Immature natural killer cell (primary cell): ENCODE measurements at regions not wholly inside any gene's neighbourhood (a gene's known extent, or its start where the extent isn't known, plus 50 kb on each side); places are given as distances from the start of the nearest gene placed in this dataset.
"Not testable (repeated sequence)": the region's sequence is repeated elsewhere in the genome, so short reads cannot be mapped to it uniquely, and the experiment has no call there.

Experiments
- DNase-seq, 3 donors: peaks; one replicate each; pipeline ENCODE4 v3.0.0; 2022; ENCODE audit warnings: mixed read lengths in 1 of 3
- H3K27ac Mint-ChIP-seq, 6 donors: one replicate each; pipeline ENCODE4 v1.8.0; 2020; ENCODE audit warnings: mixed read lengths in 6 of 6, mild to moderate bottlenecking in 5 of 6, inconsistent platforms in 4 of 6, moderate library complexity in 3 of 6
- H3K27me3 Mint-ChIP-seq, 3 donors: one replicate each; pipeline ENCODE4 v1.8.0; 2020 to 2021; ENCODE audit warnings: low read depth in 3 of 3, mild to moderate bottlenecking in 3 of 3, mixed read lengths in 3 of 3, moderate library complexity in 3 of 3, inconsistent platforms in 1 of 3
- H3K36me3 Mint-ChIP-seq, 3 donors: one replicate each; pipeline ENCODE4 v1.8.0; 2020; ENCODE audit warnings: mixed read lengths in 3 of 3, inconsistent platforms in 2 of 3, mild to moderate bottlenecking in 2 of 3
- H3K4me1 Mint-ChIP-seq, 2 donors: one replicate each; pipeline ENCODE4 v1.8.0; 2020; ENCODE audit warnings: inconsistent platforms in 2 of 2, mild to moderate bottlenecking in 2 of 2, mixed read lengths in 2 of 2, moderate library complexity in 1 of 2
- H3K4me3 Mint-ChIP-seq, 5 donors: one replicate each; pipeline ENCODE4 v1.8.0; 2020; ENCODE audit warnings: mild to moderate bottlenecking in 5 of 5, mixed read lengths in 5 of 5, inconsistent platforms in 3 of 5, moderate library complexity in 3 of 5
- H3K9me3 Mint-ChIP-seq, 6 donors: one replicate each; pipeline ENCODE4 v1.8.0; 2020; ENCODE audit warnings: mild to moderate bottlenecking in 6 of 6, mixed read lengths in 6 of 6, inconsistent platforms in 4 of 6, moderate library complexity in 3 of 6

GRCh38 chr5:27769748-27770402 lies 731.5 kb upstream of the CDH9 start:
- no peak overlapping the region for H3K27ac Mint-ChIP-seq
- no peak overlapping the region for H3K4me3 Mint-ChIP-seq
- H3K9me3 Mint-ChIP-seq, result peaks cover 20 to 65% (median 44%) of the 10 kb centered on the region in 6 donors
- no peak for DNase-seq
- peaks cover 0 to 4% (median 1%) of the 10 kb centered on the region in 3 donors for H3K27me3 Mint-ChIP-seq
- H3K36me3 Mint-ChIP-seq, result no peaks in the 10 kb centered on the region
- H3K4me1 Mint-ChIP-seq, result no peaks in the 10 kb centered on the region

DNA sequence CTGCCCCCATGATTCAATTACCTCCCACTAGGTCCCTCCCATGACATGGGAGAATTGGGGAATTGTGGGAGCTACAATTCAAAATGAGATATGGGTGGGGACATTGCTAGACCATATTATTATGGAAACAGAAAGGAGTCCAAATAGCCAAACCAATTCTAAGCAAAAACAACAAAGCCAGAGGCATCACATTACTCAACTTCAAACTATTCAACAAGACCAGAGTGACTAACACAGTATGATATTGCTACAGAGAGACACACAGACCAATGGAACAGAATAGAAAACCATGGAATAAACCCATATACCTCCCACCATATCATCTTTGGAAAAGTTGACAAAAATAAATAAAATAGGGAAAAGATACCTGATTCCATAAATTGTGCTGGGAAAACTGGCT lies 710.5 kb upstream of the CDH9 start:
- no peak overlapping the region for H3K27ac Mint-ChIP-seq
- peaks cover 0 to 2% (median 0%) of the 10 kb centered on the region in 3 donors for H3K27me3 Mint-ChIP-seq
- H3K36me3 Mint-ChIP-seq, result peaks cover 0 to 11% (median 0%) of the 10 kb centered on the region in 3 donors
- H3K4me3 Mint-ChIP-seq, result no peak overlapping the region
- peaks cover 32 to 72% (median 55%) of the 10 kb centered on the region in 6 donors for H3K9me3 Mint-ChIP-seq
- no peak for DNase-seq
- H3K4me1 Mint-ChIP-seq, result no peaks in the 10 kb centered on the region

DNA sequence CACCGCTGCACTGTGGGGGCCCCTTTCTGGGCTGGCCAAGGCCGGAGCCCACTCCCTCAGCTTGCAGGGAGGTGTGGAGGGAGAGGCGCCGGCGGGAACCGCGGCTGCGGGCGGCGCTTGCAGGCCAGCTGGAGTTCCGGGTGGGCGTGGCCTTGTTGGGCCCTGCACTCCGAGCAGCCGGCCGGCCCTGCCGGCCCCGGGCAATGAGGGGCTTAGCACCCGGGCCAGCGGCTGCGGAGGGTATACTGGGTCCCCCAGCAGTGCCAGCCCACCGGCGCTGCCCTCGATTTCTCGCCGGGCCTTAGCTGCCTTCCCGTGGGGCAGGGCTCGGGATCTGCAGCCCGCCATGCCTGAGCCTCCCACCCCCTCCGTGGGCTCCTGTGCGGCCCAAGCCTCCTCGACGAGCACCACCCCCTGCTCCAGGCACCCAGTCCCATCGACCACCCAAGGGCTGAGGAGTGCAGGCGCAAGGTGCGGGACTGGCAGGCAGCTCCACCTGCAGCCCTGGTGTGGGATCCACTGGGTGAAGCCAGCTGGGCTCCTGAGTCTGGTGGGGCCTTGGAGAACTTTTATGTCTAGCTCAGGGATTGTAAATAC lies 705.1 kb upstream of the CDH9 start:
- H3K27ac Mint-ChIP-seq, DNase-seq, H3K4me1 Mint-ChIP-seq, H3K27me3 Mint-ChIP-seq, H3K4me3 Mint-ChIP-seq: not testable (repeated sequence)
- H3K36me3 Mint-ChIP-seq, result peaks cover 0 to 11% (median 4%) of the 10 kb centered on the region in 3 donors
- H3K9me3 Mint-ChIP-seq, result peaks cover 26 to 72% (median 54%) of the 10 kb centered on the region in 6 donors

GRCh38 chr5:27742805-27743204 lies 704.4 kb upstream of the CDH9 start:
- peaks cover 26 to 67% (median 51%) of the 10 kb centered on the region in 6 donors for H3K9me3 Mint-ChIP-seq
- peaks cover 0 to 11% (median 4%) of the 10 kb centered on the region in 3 donors for H3K36me3 Mint-ChIP-seq
- H3K27me3 Mint-ChIP-seq, result peaks cover 0 to 2% (median 0%) of the 10 kb centered on the region in 3 donors
- H3K4me3 Mint-ChIP-seq, result no peak overlapping the region
- no peak for DNase-seq
- no peaks in the 10 kb centered on the region for H3K4me1 Mint-ChIP-seq
- H3K27ac Mint-ChIP-seq, result no peak overlapping the region

DNA sequence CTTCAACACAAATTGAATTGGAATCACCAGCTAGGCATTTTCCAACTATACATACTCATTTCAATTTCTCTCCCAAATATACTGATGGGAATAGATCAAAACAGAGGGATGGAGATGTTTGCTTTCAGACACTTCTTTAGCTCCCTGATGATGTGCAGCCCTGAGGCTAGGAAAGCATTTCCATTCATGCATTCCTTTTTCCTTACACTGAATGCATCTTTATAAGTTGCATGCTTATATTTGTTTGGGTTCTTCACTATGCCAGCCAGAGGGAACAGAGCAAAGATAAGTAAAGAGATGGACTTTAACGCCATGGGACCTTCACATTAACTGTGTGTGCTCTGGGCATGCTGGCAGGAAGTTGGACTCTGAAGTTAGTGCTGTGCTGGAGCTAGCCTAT lies 696.5 kb upstream of the CDH9 start:
- Mint-ChIP-seq H3K27ac (no peak overlapping the region), H3K36me3 (peaks cover 0 to 4% (median 0%) of the 10 kb centered on the region in 3 donors), H3K4me3 (no peak overlapping the region), H3K27me3 (peaks cover 0 to 3% (median 1%) of the 10 kb centered on the region in 3 donors), H3K4me1 (no peaks in the 10 kb centered on the region), H3K9me3 (peaks cover 2 to 37% (median 28%) of the 10 kb centered on the region in 6 donors)
- DNase-seq, result no peak

DNA sequence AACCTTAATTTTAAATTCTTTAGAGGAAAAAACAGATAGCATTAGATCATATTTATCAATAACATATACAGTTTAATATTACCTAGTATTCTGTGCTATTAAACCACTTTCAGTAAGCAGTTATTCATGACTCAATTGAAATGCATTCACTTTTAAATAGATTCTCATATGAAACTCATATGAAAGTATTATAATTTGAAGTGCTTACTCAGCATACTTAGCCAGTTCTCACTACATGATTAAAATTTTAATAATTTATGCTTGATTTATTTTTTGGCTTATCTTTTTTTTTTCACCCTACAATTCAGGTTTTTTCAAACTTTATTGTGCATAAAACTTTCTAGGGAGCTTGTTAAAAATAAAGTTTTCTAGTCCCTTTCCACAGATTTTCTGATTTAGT lies 694.9 kb upstream of the CDH9 start:
- Mint-ChIP-seq H3K4me1 (no peaks in the 10 kb centered on the region), H3K9me3 (peaks cover 2 to 29% (median 23%) of the 10 kb centered on the region in 6 donors), H3K27ac (no peak overlapping the region), H3K27me3 (peaks cover 0 to 3% (median 1%) of the 10 kb centered on the region in 3 donors), H3K36me3 (peaks cover 0 to 4% (median 0%) of the 10 kb centered on the region in 3 donors), H3K4me3 (no peak overlapping the region)
- no peak for DNase-seq

GRCh38 chr5:27727254-27727653 lies 688.9 kb upstream of the CDH9 start:
- H3K4me3 Mint-ChIP-seq, result no peak overlapping the region
- DNase-seq, result no peak
- no peaks in the 10 kb centered on the region for H3K4me1 Mint-ChIP-seq
- H3K36me3 Mint-ChIP-seq, result peaks cover 0 to 4% (median 0%) of the 10 kb centered on the region in 3 donors
- peaks cover 6 to 37% (median 19%) of the 10 kb centered on the region in 6 donors for H3K9me3 Mint-ChIP-seq
- H3K27me3 Mint-ChIP-seq, result peaks cover 0 to 2% (median 1%) of the 10 kb centered on the region in 3 donors
- H3K27ac Mint-ChIP-seq, result no peak overlapping the region

DNA sequence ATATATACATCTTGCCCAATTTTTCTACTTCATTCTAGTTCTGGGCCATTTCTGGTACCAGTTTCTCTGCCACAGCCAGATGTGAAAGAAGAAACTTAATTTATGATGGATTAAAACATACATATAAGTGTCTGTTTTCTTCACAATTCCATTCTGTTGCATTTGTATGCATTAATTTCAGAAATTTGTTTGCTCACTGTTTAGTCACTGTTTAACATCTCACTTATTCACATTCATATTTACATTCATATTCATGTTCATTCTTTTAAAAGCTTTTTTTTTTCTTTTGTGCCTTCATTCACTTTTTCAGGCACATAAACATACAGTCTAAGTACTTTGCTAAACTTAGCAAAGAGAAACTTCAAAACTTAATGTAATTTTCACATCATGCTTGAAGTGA lies 684.0 kb upstream of the CDH9 start:
- H3K9me3 Mint-ChIP-seq, result peaks cover 9 to 42% (median 21%) of the 10 kb centered on the region in 6 donors
- peaks cover 0 to 3% (median 0%) of the 10 kb centered on the region in 3 donors for H3K36me3 Mint-ChIP-seq
- DNase-seq, result no peak
- no peaks in the 10 kb centered on the region for H3K4me1 Mint-ChIP-seq
- no peaks in the 10 kb centered on the region for H3K27me3 Mint-ChIP-seq
- no peak overlapping the region for H3K4me3 Mint-ChIP-seq
- H3K27ac Mint-ChIP-seq, result no peak overlapping the region

GRCh38 chr5:27708534-27708933 lies 670.1 kb upstream of the CDH9 start:
- no peaks in the 10 kb centered on the region for H3K27me3 Mint-ChIP-seq
- H3K4me1 Mint-ChIP-seq, result no peaks in the 10 kb centered on the region
- H3K9me3 Mint-ChIP-seq, result peaks cover 11 to 48% (median 30%) of the 10 kb centered on the region in 6 donors
- H3K4me3 Mint-ChIP-seq, result no peak overlapping the region
- H3K27ac Mint-ChIP-seq, result no peak overlapping the region
- DNase-seq, result no peak
- peaks cover 0 to 3% (median 0%) of the 10 kb centered on the region in 3 donors for H3K36me3 Mint-ChIP-seq

DNA sequence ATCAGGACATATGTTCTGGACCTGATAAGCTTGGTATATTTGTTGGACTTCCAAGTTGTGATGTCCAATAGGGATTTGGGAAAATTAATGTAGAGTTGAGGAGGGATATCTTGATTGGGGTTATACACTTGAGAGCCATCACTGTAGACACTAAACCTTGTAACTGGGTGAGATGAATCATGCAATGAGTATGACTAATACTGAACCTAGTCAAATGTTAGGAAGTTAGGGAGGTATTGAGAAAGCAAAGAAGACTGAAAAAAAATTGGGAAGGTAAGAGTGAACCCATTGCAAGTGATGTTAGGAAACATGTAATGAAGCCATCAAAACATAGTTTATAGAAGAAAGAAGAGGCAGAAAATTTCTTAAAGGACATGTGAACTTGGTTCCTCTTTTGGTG lies 668.4 kb upstream of the CDH9 start:
- no peak overlapping the region for H3K4me3 Mint-ChIP-seq
- no peaks in the 10 kb centered on the region for H3K27me3 Mint-ChIP-seq
- no peak for DNase-seq
- no peaks in the 10 kb centered on the region for H3K36me3 Mint-ChIP-seq
- H3K27ac Mint-ChIP-seq, result no peak overlapping the region
- no peaks in the 10 kb centered on the region for H3K4me1 Mint-ChIP-seq
- H3K9me3 Mint-ChIP-seq, result peaks cover 9 to 55% (median 36%) of the 10 kb centered on the region in 6 donors

GRCh38 chr5:27705661-27706060 lies 667.3 kb upstream of the CDH9 start:
- no peak overlapping the region for H3K27ac Mint-ChIP-seq
- DNase-seq, result no peak
- H3K9me3 Mint-ChIP-seq, result peaks cover 3 to 56% (median 38%) of the 10 kb centered on the region in 6 donors
- H3K4me1 Mint-ChIP-seq, result no peaks in the 10 kb centered on the region
- no peaks in the 10 kb centered on the region for H3K27me3 Mint-ChIP-seq
- H3K36me3 Mint-ChIP-seq, result no peaks in the 10 kb centered on the region
- H3K4me3 Mint-ChIP-seq, result no peak overlapping the region

DNA sequence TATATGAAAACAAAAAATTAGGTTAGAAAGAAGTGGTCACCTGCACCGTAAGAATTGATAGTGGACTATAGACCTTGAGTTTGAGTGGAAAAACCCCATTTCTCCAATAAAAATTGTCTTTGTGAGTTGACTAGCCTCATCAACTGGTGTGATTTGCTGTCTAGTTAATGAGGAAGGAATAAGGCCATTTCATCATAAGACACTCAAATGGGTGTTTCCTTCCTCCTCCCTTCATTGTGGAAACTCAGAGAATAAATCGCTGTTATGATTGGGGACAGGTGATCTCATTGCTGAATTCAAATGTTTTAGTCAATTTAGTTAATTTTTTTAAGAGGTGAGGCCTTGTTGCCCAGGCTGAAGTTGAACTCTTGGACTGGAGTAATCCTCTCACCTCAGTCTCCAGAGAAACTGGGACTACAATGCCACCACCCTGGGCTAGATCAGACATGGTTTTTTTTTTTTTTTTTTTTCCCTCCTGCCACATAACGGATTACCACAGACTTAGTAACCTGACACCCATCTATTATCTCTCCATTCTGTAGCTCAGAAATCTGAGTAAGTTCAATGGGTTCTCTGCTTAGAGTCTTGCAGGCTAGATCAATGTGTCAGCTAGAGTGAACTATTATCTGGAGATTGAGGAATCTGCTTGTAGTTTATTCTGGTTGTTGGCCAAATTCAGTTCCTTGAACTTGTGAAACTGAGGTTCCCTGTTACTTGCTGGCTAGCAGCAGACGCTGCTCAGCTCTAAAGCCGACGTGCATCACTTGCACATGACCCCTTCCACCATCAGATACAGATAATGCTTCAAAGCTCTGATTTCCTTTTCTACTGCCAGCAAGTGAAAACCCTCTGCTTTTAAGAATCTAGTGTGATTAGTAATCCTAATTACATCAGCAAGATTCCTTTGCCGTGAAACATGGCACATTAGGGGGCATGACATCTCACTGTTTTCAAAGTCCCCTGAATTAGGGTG lies 663.8 kb upstream of the CDH9 start:
- Mint-ChIP-seq H3K27me3 (no peaks in the 10 kb centered on the region), H3K27ac (no peak overlapping the region)
- no peak for DNase-seq

DNA sequence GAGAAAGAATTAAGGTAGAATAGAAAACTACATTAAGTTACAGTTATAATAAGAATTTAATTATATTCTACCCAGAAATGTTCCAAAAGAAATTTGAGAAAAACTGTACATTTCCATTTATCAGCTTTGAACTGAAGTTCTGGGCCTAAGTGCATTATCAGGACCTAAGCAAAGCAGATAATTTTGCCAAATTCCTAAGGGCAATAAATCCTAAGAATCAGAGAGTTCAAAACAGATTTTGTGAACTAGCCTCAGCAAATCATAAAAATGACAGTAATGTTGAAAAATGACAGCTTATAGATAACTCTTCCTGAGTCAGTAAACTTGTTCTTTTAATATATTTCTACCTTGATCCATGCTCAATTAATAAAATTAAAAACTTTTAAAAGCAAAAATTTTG lies 662.1 kb upstream of the CDH9 start:
- Mint-ChIP-seq H3K36me3 (no peaks in the 10 kb centered on the region), H3K27ac (no peak overlapping the region), H3K9me3 (peaks cover 3 to 60% (median 32%) of the 10 kb centered on the region in 6 donors), H3K4me1 (no peaks in the 10 kb centered on the region), H3K4me3 (no peak overlapping the region), H3K27me3 (no peaks in the 10 kb centered on the region)
- DNase-seq, result no peak

More for the DNA sequence above, 663.8 kb upstream of the CDH9 start:
- H3K9me3 Mint-ChIP-seq, result peaks cover 3 to 53% (median 29%) of the 10 kb centered on the region in 6 donors
- H3K36me3 Mint-ChIP-seq, result no peaks in the 10 kb centered on the region
- H3K4me1 Mint-ChIP-seq, result no peaks in the 10 kb centered on the region
- no peak overlapping the region for H3K4me3 Mint-ChIP-seq
